ENCODE measurements at regions not wholly inside any gene's neighbourhood (a gene's known extent, or its start where the extent isn't known, plus 50 kb on each side); places are given as distances from the start of the nearest gene placed in this dataset.

DNA sequence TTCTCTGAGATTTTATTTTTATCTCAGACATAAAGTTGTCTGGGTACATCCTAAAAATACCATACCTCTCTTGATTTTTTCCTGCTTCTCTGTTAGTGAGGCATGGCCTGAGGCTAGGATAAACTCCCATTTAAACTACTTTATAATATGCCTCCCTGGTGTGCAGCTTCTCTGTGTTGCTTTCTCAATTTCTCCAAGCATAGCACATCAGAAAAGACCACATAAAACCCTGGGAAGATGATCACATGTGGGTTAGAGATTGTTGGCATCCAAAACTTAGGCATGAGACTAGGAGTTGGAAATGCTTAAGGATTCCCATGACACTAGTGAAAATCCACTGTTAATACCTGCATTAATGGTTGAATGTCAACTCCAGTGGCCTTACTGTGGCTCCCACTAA lies 254.6 kb downstream of the RND3 start:
- TF ChIP-seq ZBTB33 (IDR thresholded peaks at IDR 0.05; ENCODE audit: borderline replicate concordance, low read depth) (no peak), EP300 (IDR thresholded peaks at IDR 0.05; ENCODE audit: borderline replicate concordance in 1 of 2, low read depth in 1 of 2, low read length in 1 of 2) (no peak), RCOR1 (IDR thresholded peaks at IDR 0.05; ENCODE audit: low read length) (no peak), SMC3 (IDR thresholded peaks at IDR 0.05; ENCODE audit: low read depth, low read length) (no peak), SIN3A (IDR thresholded peaks at IDR 0.05; ENCODE audit: borderline replicate concordance, low read depth, low read length) (no peak), NFIC (IDR thresholded peaks at IDR 0.05; ENCODE audit: borderline replicate concordance) (no peak), RFX5 (IDR thresholded peaks at IDR 0.05; ENCODE audit: low read length) (no peak), POLR2AphosphoS5 (IDR thresholded peaks at IDR 0.05; ENCODE audit: low read depth, low read length) (no peak), EZH2phosphoT487 (IDR thresholded peaks at IDR 0.05; ENCODE audit: borderline replicate concordance, low read depth) (no peak), TAF1 (IDR thresholded peaks at IDR 0.05; ENCODE audit: borderline replicate concordance, low read depth, low read length) (no peak), YY1 (IDR thresholded peaks at IDR 0.05; ENCODE audit: low read depth) (no peak), RXRA (IDR thresholded peaks at IDR 0.05; ENCODE audit: borderline replicate concordance, low read depth) (no peak)
- TF ChIP-seq, protein P1, sequence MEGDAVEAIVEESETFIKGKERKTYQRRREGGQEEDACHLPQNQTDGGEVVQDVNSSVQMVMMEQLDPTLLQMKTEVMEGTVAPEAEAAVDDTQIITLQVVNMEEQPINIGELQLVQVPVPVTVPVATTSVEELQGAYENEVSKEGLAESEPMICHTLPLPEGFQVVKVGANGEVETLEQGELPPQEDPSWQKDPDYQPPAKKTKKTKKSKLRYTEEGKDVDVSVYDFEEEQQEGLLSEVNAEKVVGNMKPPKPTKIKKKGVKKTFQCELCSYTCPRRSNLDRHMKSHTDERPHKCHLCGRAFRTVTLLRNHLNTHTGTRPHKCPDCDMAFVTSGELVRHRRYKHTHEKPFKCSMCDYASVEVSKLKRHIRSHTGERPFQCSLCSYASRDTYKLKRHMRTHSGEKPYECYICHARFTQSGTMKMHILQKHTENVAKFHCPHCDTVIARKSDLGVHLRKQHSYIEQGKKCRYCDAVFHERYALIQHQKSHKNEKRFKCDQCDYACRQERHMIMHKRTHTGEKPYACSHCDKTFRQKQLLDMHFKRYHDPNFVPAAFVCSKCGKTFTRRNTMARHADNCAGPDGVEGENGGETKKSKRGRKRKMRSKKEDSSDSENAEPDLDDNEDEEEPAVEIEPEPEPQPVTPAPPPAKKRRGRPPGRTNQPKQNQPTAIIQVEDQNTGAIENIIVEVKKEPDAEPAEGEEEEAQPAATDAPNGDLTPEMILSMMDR (IDR thresholded peaks at IDR 0.05) = no peak
- TF ChIP-seq, protein P2, sequence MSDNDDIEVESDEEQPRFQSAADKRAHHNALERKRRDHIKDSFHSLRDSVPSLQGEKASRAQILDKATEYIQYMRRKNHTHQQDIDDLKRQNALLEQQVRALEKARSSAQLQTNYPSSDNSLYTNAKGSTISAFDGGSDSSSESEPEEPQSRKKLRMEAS (IDR thresholded peaks at IDR 0.05; ENCODE audit: low read depth) = no peak
